Esophagus muscularis mucosa (tissue), 4 donors: ENCODE measurements at regions not wholly inside any gene's neighbourhood (a gene's known extent, or its start where the extent isn't known, plus 50 kb on each side); places are given as distances from the start of the nearest gene placed in this dataset.
"Not testable (repeated sequence)": the region's sequence is repeated elsewhere in the genome, so short reads cannot be mapped to it uniquely, and the experiment has no call there.

Experiments used
- DNase-seq: peaks from one replicate; pipeline ENCODE4 v3.0.0-alpha.2; 2017; ENCODE audit errors: extremely low spot score
- H3K27ac ChIP-seq, 4 donors: fragments of 200-600 bp; sonication (generic); replicated peaks in 1 of 4; 1 replicate in 3 of 4; 2 replicates in 1 of 4; pipeline ENCODE4 v1.5.1; 2016 to 2019; ENCODE audit warnings: mild to moderate bottlenecking in 1 of 4
- H3K27me3 ChIP-seq, 4 donors: fragments of 200-600 bp; sonication (generic); one replicate each; pipeline versions ENCODE4 v1.5.1 to v1.6.0; 2016 to 2019
- H3K36me3 ChIP-seq, 4 donors: fragments of 200-600 bp; sonication (generic); one replicate each; pipeline ENCODE4 v1.5.1; 2016 to 2019
- H3K4me1 ChIP-seq, 4 donors: fragments of 200-600 bp; sonication (generic); one replicate each; pipeline ENCODE4 v1.5.1; 2016 to 2019
- H3K4me3 ChIP-seq, 4 donors: fragments of 200-600 bp; sonication (generic); 1 replicate in 2 of 4; 2 replicates in 2 of 4; pipeline ENCODE4 v1.5.1; 2016 to 2019; ENCODE audit warnings: mild to moderate bottlenecking in 4 of 4, moderate library complexity in 1 of 4
- H3K9me3 ChIP-seq, 4 donors: fragments of 200-600 bp; sonication (generic); 1 replicate in 3 of 4; 2 replicates in 1 of 4; pipeline ENCODE4 v1.5.1; 2016 to 2019
- EP300 ChIP-seq: sonication (generic); formaldehyde crosslinking; IDR thresholded peaks from one replicate; pipeline ENCODE4 v1.6.1; 2017; ENCODE audit warnings: antibody characterized with exemption
- POLR2A ChIP-seq: fragments of 450-650 bp; IDR thresholded peaks from one replicate; pipeline ENCODE4 v1.6.1; 2017; ENCODE audit warnings: antibody characterized with exemption, moderate library complexity, mild to moderate bottlenecking, low read depth
- POLR2AphosphoS5 ChIP-seq, 2 donors: sonication (generic); formaldehyde crosslinking; IDR thresholded peaks; one replicate each; pipeline ENCODE4 v1.6.1; 2017; ENCODE audit warnings: antibody characterized with exemption in 2 of 2
- WGBS: methylation state at CpG from one replicate; pipeline ENCODE4 v1.1.5; 2018; 5-methylcytosine and 5-hydroxymethylcytosine counted together
- intact Hi-C: fragments of 100-400 bp; cut with DNase I; formaldehyde crosslinking; loops from one replicate; pipeline ENCODE4 v1.15.1; 2023
- TF ChIP-seq, protein P1 (sequence below), 3 experiments: fragments of 200-600 bp in 2 of 3; fragments of 450-650 bp in 1 of 3; sonication (generic) in 2 of 3; IDR thresholded peaks; one replicate each; pipeline ENCODE4 v1.5.1; 2017 to 2019; ENCODE audit warnings: antibody characterized with exemption in 3 of 3, mild to moderate bottlenecking in 2 of 3, moderate library complexity in 1 of 3

DNA sequence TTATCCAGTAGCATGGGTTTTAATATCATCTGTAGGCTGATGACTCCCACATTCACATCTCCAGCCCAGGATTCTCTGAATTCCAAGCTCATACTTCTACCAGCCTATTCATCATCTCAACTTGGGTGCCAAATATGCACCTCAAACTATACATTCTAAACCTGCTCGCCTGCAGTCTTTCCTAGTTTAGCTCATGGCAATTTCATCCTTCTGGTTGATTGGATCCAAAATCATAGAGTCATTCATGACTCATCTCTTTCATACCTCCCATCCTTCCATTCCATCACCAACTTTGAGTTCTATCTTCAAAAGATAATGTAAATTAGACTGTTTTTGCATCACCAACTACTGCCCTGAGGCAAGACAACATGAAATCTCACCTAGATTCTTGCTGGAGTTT, 99.7 kb upstream of the EGLN3 start:
- no peak overlapping the region for H3K4me3 ChIP-seq
- no peaks in the 10 kb centered on the region for H3K9me3 ChIP-seq
- peaks cover 0 to 19% (median 13%) of the 10 kb centered on the region in 4 donors for H3K4me1 ChIP-seq
- DNase-seq: peak; percentile 39
- no peak overlapping the region for H3K27ac ChIP-seq
- H3K36me3 ChIP-seq: no peaks in the 10 kb centered on the region
- no peaks in the 10 kb centered on the region for H3K27me3 ChIP-seq
- intact Hi-C loops: no loop called here
- TF ChIP-seq POLR2A: no peak
- TF ChIP-seq POLR2AphosphoS5 (IDR thresholded peaks at IDR 0.05): no peak
- TF ChIP-seq, protein P1, sequence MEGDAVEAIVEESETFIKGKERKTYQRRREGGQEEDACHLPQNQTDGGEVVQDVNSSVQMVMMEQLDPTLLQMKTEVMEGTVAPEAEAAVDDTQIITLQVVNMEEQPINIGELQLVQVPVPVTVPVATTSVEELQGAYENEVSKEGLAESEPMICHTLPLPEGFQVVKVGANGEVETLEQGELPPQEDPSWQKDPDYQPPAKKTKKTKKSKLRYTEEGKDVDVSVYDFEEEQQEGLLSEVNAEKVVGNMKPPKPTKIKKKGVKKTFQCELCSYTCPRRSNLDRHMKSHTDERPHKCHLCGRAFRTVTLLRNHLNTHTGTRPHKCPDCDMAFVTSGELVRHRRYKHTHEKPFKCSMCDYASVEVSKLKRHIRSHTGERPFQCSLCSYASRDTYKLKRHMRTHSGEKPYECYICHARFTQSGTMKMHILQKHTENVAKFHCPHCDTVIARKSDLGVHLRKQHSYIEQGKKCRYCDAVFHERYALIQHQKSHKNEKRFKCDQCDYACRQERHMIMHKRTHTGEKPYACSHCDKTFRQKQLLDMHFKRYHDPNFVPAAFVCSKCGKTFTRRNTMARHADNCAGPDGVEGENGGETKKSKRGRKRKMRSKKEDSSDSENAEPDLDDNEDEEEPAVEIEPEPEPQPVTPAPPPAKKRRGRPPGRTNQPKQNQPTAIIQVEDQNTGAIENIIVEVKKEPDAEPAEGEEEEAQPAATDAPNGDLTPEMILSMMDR (IDR thresholded peaks at IDR 0.05): no peak
- TF ChIP-seq EP300: no peak
- 100% methylated on average over 1 of the region's 1 CpG for WGBS

DNA sequence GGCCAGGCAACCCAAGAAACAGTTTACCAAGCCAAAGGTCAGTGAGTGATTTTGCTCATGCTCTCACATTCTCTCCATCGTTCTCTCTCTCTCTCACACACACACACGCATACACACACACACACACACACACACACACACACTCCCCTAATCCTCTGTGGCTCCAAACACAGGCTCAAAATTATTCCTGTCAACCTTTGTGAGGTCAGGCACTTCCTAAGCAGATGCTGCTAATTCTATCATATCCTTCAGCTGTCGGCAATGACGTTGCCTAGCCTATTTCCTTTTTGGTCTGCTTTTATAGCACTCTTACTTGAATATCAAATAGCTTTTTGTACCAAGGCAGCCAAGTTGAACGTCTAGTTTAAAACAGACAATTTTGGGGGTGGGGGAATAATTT, 98.9 kb upstream of the EGLN3 start:
- Histone ChIP-seq H3K27ac (no peak overlapping the region), H3K27me3 (no peaks in the 10 kb centered on the region), H3K9me3 (no peaks in the 10 kb centered on the region), H3K36me3 (no peaks in the 10 kb centered on the region), H3K4me1 (peaks cover 0 to 19% (median 13%) of the 10 kb centered on the region in 4 donors), H3K4me3 (no peak overlapping the region)
- DNase-seq: peak; percentile 50
- intact Hi-C loops: no loop called here
- TF ChIP-seq, protein P1 (IDR thresholded peaks at IDR 0.05): no peak
- no peak for TF ChIP-seq POLR2AphosphoS5 (IDR thresholded peaks at IDR 0.05)
- TF ChIP-seq POLR2A: no peak
- TF ChIP-seq EP300: no peak
- 66% methylated on average over 5 of the region's 5 CpGs for WGBS

DNA sequence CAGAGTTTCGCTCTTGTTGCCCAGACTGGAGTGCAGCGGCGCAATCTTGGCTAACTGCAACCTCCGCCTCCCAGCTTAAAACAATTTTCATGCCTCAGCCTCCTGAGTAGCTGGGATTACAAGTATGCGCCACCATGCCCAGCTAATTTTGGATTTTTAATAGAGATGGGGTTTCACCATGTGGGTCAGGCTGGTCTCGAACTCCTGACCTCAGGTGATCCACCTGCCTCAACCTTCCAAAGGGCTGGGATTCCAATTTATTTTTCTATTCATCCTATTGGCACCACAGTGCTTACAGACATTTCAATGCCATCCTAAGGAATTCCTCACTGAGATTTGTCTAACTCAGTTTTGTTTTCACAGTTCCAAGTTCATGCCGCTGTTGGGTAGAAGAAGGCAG, 98.3 kb upstream of the EGLN3 start:
- WGBS: over 99% methylated on average over 7 of the region's 7 CpGs
- H3K9me3 ChIP-seq, H3K27me3 ChIP-seq, intact Hi-C loops, H3K36me3 ChIP-seq, H3K4me3 ChIP-seq, H3K27ac ChIP-seq: not testable (repeated sequence)
- DNase-seq: peak; percentile 34
- H3K4me1 ChIP-seq: peaks cover 0 to 18% (median 13%) of the 10 kb centered on the region in 4 donors

DNA sequence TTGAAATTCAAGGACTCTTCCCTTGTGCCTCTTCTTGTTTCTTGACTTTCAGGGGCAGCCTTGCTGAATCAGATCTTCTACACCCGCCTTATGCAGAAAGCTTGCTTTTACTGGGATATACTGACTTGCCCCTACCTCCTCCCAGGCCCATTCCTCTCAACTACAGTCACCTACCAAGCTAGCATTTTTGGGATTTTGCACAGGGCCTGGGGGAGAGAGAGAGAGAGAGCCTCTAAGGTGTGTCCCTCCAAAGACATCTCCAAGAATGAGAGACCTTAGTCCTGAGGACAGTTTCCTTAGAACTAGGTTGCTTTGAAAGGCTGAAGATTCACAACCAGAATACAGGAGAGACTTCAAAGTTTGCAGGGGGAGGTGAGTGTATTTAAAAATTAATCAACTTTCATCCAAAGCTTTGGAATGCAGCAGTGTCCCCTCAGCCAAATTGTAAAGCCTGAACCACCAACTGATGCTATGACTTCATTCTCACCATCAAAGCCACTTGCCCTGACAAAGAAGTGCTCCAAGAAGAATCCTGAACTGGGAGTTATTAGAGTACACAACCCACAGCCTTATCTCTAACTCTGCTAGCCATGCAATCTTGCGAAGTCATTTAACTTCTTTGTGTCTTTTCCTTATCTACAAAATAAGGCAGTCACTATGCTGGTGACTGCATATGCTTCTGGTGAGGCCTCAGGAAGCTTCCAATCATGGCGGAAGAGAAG, 96.1 kb upstream of the EGLN3 start:
- Histone ChIP-seq H3K4me1 (no peaks in the 10 kb centered on the region), H3K9me3 (no peaks in the 10 kb centered on the region), H3K36me3 (no peaks in the 10 kb centered on the region), H3K27me3 (no peaks in the 10 kb centered on the region), H3K4me3 (no peak overlapping the region), H3K27ac (no peak overlapping the region)
- TF ChIP-seq POLR2A: no peak
- TF ChIP-seq, protein P1 (IDR thresholded peaks at IDR 0.05): no peak
- no peak for TF ChIP-seq POLR2AphosphoS5 (IDR thresholded peaks at IDR 0.05)
- TF ChIP-seq EP300: no peak
- DNase-seq: peak; percentile 42
- intact Hi-C loops: no loop called here
- 91% methylated on average over 3 of the region's 3 CpGs for WGBS

DNA sequence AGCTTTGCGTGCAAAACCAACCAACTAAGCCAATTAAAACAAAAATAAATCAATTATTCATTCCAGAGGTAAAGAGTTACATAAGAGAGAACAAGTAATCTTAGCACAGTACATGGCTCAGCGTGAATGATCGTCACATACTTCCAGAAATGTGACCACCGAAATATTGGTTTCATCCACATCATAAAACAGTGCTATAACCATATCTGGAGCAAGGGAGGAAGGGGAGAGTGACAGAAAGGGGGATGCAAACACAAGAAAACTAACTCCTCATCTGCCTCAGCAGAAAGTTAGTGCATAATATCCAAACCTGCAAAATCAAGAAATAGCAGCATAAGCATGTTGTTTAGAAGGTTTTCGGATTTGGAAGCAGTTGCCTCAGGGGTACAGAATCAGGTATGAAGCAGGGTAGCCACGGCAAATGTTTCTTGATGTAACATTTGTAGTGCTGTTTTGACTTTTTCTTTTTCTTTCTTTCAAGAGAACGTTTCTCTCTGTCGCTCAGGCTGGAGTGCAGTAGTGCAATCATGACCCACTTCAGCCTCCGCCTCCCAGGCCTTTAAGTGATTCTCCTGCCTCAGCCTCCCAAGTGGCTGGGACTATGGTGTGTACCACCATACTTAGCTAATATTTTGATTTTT, 93.9 kb upstream of the EGLN3 start:
- TF ChIP-seq, protein P1 (IDR thresholded peaks at IDR 0.05): no peak
- no peak for TF ChIP-seq POLR2A
- no peak for TF ChIP-seq POLR2AphosphoS5 (IDR thresholded peaks at IDR 0.05)
- no peak for TF ChIP-seq EP300
- H3K4me1 ChIP-seq: no peaks in the 10 kb centered on the region
- H3K9me3 ChIP-seq: no peaks in the 10 kb centered on the region
- 93% methylated on average over 9 of the region's 9 CpGs for WGBS
- no peaks in the 10 kb centered on the region for H3K27me3 ChIP-seq
- intact Hi-C loops: no loop called here
- no peak for DNase-seq
- H3K4me3 ChIP-seq: no peak overlapping the region
- H3K36me3 ChIP-seq: no peaks in the 10 kb centered on the region
- H3K27ac ChIP-seq: no peak overlapping the region
